HCT116 (cell line): ENCODE measurements at regions not wholly inside any gene's neighbourhood (a gene's known extent, or its start where the extent isn't known, plus 50 kb on each side); places are given as distances from the start of the nearest gene placed in this dataset.
"Not testable (repeated sequence)": the region's sequence is repeated elsewhere in the genome, so short reads cannot be mapped to it uniquely, and the experiment has no call there.

Experiments used
- ATAC-seq: fragments of 200-7000 bp; cut with Tn5 transposase; 2 replicates; pipeline ENCODE4 v1.9.1; 2020; ENCODE audit warnings: mild to moderate bottlenecking, moderate library complexity
- BruUV-seq: library from RNA; stranded (reverse); fragments of 400-500 nt; replicated peaks from 2 replicates; lab custom pipeline; 2021; lab: Mats Ljungman, UMichigan
- CTCF ChIA-PET: fragments of 300-600 bp; sonication (Branson Sonifier 250); formaldehyde crosslinking; loops from one replicate; lab custom pipeline; 2021; ENCODE audit warnings: antibody characterized with exemption; lab: Charles Lee
- POLR2A ChIA-PET: fragments of 300-600, 350-600 bp; sonication (Branson Sonifier 250); formaldehyde crosslinking; loops from one replicate; lab custom pipeline; 2021; ENCODE audit warnings: antibody characterized with exemption; lab: Charles Lee
- RAD21 ChIA-PET, 2 experiments: fragments of 300-600 bp; sonication (Branson Sonifier 250); formaldehyde crosslinking; loops; one replicate each; lab custom pipeline; 2023; ENCODE audit warnings: low total read pairs in 2 of 2; ENCODE audit not compliant: uncharacterized antibody in 2 of 2, unreplicated experiment in 2 of 2, low non-redundant PET in 1 of 2; lab: Charles Lee
- DNase-seq: peaks from one replicate; pipeline ENCODE4 v3.0.0-alpha.2; 2010; ENCODE audit warnings: low read depth, low spot score
- H2AFZ ChIP-seq: fragments of 200-600 bp; shearing (Covaris generic), sonication (generic); 2 replicates; pipeline ENCODE4 v1.6.1; 2017; ENCODE audit warnings: low read depth, mixed run types, mixed read lengths, antibody characterized with exemption, low read length; ENCODE audit not compliant: poor library complexity, severe bottlenecking
- H3K27ac ChIP-seq: 2 replicates; pipeline ENCODE4 v1.5.1; 2012; ENCODE audit warnings: low read depth, low read length
- H3K27me3 ChIP-seq: fragments of 200-600 bp; sonication (generic); 2 replicates; pipeline ENCODE4 v1.6.1; 2016; ENCODE audit warnings: mixed run types, low read length, mixed read lengths; ENCODE audit not compliant: insufficient read depth
- H3K36me3 ChIP-seq, 2 experiments: fragments of 200-500 bp in 1 of 2; fragments of 200-600 bp in 1 of 2; sonication (Bioruptor generic) in 1 of 2; sonication (generic) in 1 of 2; 2 replicates each; pipeline versions ENCODE4 v1.5.1 to v1.6.1; 2014 to 2016; ENCODE audit warnings: low read length in 2 of 2, inconsistent platforms in 1 of 2, mixed read lengths in 1 of 2, mixed run types in 1 of 2; ENCODE audit not compliant: insufficient read depth in 2 of 2, control insufficient read depth in 1 of 2
- H3K4me1 ChIP-seq, 2 experiments: fragments of 200-600 bp in 1 of 2; sonication (generic) in 1 of 2; 2 replicates each; pipeline versions ENCODE4 v1.5.1 to v1.6.1; 2012 to 2017; ENCODE audit warnings: low read length in 2 of 2, inconsistent platforms in 1 of 2, mild to moderate bottlenecking in 1 of 2, mixed read lengths in 1 of 2, mixed run types in 1 of 2, moderate library complexity in 1 of 2; ENCODE audit not compliant: insufficient read depth in 2 of 2, control insufficient read depth in 1 of 2
- H3K4me2 ChIP-seq: fragments of 200-600 bp; sonication (generic); 2 replicates; pipeline ENCODE4 v1.6.1; 2017; ENCODE audit warnings: mixed run types, low read length, mixed read lengths
- H3K4me3 ChIP-seq, 2 experiments: fragments of 200-600 bp in 1 of 2; sonication (generic) in 1 of 2; replicated peaks in 1 of 2; 2 replicates each; pipeline ENCODE4 v1.5.1; 2011 to 2016; ENCODE audit warnings: low read length in 2 of 2, control low read depth in 1 of 2, low read depth in 1 of 2, mild to moderate bottlenecking in 1 of 2, mixed read lengths in 1 of 2, mixed run types in 1 of 2
- H3K79me2 ChIP-seq: fragments of 200-600 bp; sonication (generic); 2 replicates; pipeline ENCODE4 v1.6.1; 2017; ENCODE audit warnings: mild to moderate bottlenecking, mixed run types, low read length, moderate library complexity, mixed read lengths; ENCODE audit not compliant: insufficient read depth
- H3K9ac ChIP-seq: fragments of 200-600 bp; sonication (generic); 2 replicates; pipeline ENCODE4 v1.6.1; 2016; ENCODE audit warnings: low read length, mixed read lengths
- H3K9me2 ChIP-seq: fragments of 200-600 bp; sonication (generic), shearing (Covaris generic); 2 replicates; pipeline ENCODE4 v1.6.1; 2017; ENCODE audit warnings: mixed run types, mild to moderate bottlenecking, moderate library complexity; ENCODE audit not compliant: insufficient read depth
- H3K9me3 ChIP-seq, 2 experiments: fragments of 200-500 bp in 1 of 2; fragments of 200-600 bp in 1 of 2; sonication (Bioruptor generic) in 1 of 2; sonication (generic) in 1 of 2; 2 replicates each; pipeline ENCODE4 v1.6.1; 2014 to 2017; ENCODE audit warnings: low read length in 2 of 2, mixed read lengths in 2 of 2, inconsistent platforms in 1 of 2, low read depth in 1 of 2, mild to moderate bottlenecking in 1 of 2, mixed run types in 1 of 2, moderate library complexity in 1 of 2; ENCODE audit not compliant: control insufficient read depth in 1 of 2, insufficient read depth in 1 of 2
- H4K20me1 ChIP-seq: fragments of 200-600 bp; sonication (generic), shearing (Covaris generic); 2 replicates; pipeline ENCODE4 v1.6.1; 2017; ENCODE audit warnings: mixed run types, mild to moderate bottlenecking, moderate library complexity; ENCODE audit not compliant: insufficient read depth
- CEBPB ChIP-seq: IDR thresholded peaks from 2 replicates; pipeline ENCODE4 v1.6.1; 2012; ENCODE audit warnings: low read depth
- CTCF ChIP-seq, 3 experiments: fragments of 200-600 bp in 1 of 3; sonication (generic) in 1 of 3; IDR thresholded peaks in 2 of 3; conservative IDR thresholded peaks in 1 of 3; 2 replicates each; pipeline ENCODE4 v1.5.1; 2012 to 2017; ENCODE audit warnings: low read depth in 2 of 3, low read length in 2 of 3, antibody characterized with exemption in 1 of 3, borderline replicate concordance in 1 of 3, control low read depth in 1 of 3, mild to moderate bottlenecking in 1 of 3, mixed read lengths in 1 of 3, mixed run types in 1 of 3, moderate library complexity in 1 of 3; ENCODE audit not compliant: insufficient read depth in 1 of 3
- ELF1 ChIP-seq: IDR thresholded peaks from 2 replicates; pipeline ENCODE4 v1.6.1; 2012; ENCODE audit warnings: low read depth, borderline replicate concordance
- FOSL1 ChIP-seq: IDR thresholded peaks from 2 replicates; pipeline ENCODE4 v1.6.1; 2012; ENCODE audit warnings: low read depth
- RAD21 ChIP-seq: IDR thresholded peaks from 2 replicates; pipeline ENCODE4 v1.6.1; 2012; ENCODE audit warnings: low read depth, mild to moderate bottlenecking
- SP1 ChIP-seq: IDR thresholded peaks from 2 replicates; pipeline ENCODE4 v1.6.1; 2012; ENCODE audit warnings: low read depth
- TCF7L2 ChIP-seq: IDR thresholded peaks from 2 replicates; pipeline ENCODE4 v1.7.0; 2011; ENCODE audit warnings: borderline replicate concordance, inconsistent platforms; ENCODE audit not compliant: insufficient read depth, insufficient read length; ENCODE audit errors: extremely low read depth
- intact Hi-C: fragments of 100-400 bp; cut with micrococcal nuclease; formaldehyde crosslinking; loops from 2 replicates; pipeline ENCODE4 v1.10.0; 2022

- intact Hi-C loops: no loop called here
- DNase-seq (no peak), ATAC-seq (no peak)
- Histone ChIP-seq H3K9me3 (no peaks in the 10 kb centered on the region), H3K4me2 (no peak overlapping the region), H3K9me2 (no peaks in the 10 kb centered on the region), H3K4me1 (no peaks in the 10 kb centered on the region), H3K9ac (no peak overlapping the region), H3K27me3 (no peaks in the 10 kb centered on the region), H3K36me3 (no peaks in the 10 kb centered on the region), H3K27ac (no peak overlapping the region), H3K4me3 (no peak overlapping the region), H4K20me1 (no peaks in the 10 kb centered on the region), H2AFZ (no peak overlapping the region), H3K79me2 (no peaks in the 10 kb centered on the region)
- RAD21 ChIA-PET: interaction anchor here in 1 of 2 experiments (0.6 kb wide), 1 partner anchor 218 kb away, joined by 3 read pairs; no protein-coding TSS in a partner anchor
- CTCF ChIA-PET: interaction anchor here (1.0 kb wide), 1 partner anchor 741 kb away, joined by 5 read pairs; no protein-coding TSS in a partner anchor
- TF ChIP-seq CEBPB: no peak
- no peak for TF ChIP-seq FOSL1
- no peak for TF ChIP-seq TCF7L2
- peak; percentile 71 for TF ChIP-seq RAD21
- peak; percentile 10 to 51 (median 35); a peak in 3 of 6 replicates for TF ChIP-seq CTCF (IDR thresholded peaks at IDR 0.05 in 2 of 3, conservative IDR thresholded peaks at IDR 0.05 in 1 of 3; ENCODE audit: borderline replicate concordance in 1 of 3, insufficient read depth in 1 of 3, low read depth in 2 of 3, low read length in 2 of 3)
- BruUV-seq: no TSS peak
- POLR2A ChIA-PET: no interaction called here
These were observed 155.3 kb downstream of the KCNRG start for GRCh38 chr13:50170447-50171037.

GRCh38 chr13:50171590-50172282, 156.5 kb downstream of the KCNRG start:
- DNase-seq (no peak), ATAC-seq (no peak)
- H3K9me3 ChIP-seq: no peaks in the 10 kb centered on the region
- ChIA-PET RAD21 (no interaction called here), POLR2A (no interaction called here), CTCF (no interaction called here)
- no peaks in the 10 kb centered on the region for H3K4me1 ChIP-seq
- H3K36me3 ChIP-seq: no peaks in the 10 kb centered on the region
- H3K9me2 ChIP-seq: no peaks in the 10 kb centered on the region
- no peaks in the 10 kb centered on the region for H4K20me1 ChIP-seq
- no peak overlapping the region for H3K27ac ChIP-seq
- no peak overlapping the region for H3K4me2 ChIP-seq
- no peaks in the 10 kb centered on the region for H3K79me2 ChIP-seq
- H3K27me3 ChIP-seq: no peaks in the 10 kb centered on the region
- H3K9ac ChIP-seq: no peak overlapping the region
- TF ChIP-seq SP1 (no peak), ELF1 (no peak)
- H2AFZ ChIP-seq: no peak overlapping the region
- intact Hi-C loops: no loop called here
- no TSS peak for BruUV-seq
- H3K4me3 ChIP-seq: no peak overlapping the region

GRCh38 chr13:50173045-50173444, 157.8 kb downstream of the KCNRG start:
- H3K79me2 ChIP-seq, DNase-seq, H3K9me2 ChIP-seq, H3K4me3 ChIP-seq, H4K20me1 ChIP-seq, H3K27me3 ChIP-seq, H3K4me1 ChIP-seq, intact Hi-C loops, H3K4me2 ChIP-seq, ATAC-seq, BruUV-seq, H3K9me3 ChIP-seq, CTCF ChIA-PET, H3K9ac ChIP-seq, H2AFZ ChIP-seq, H3K27ac ChIP-seq, POLR2A ChIA-PET, H3K36me3 ChIP-seq, RAD21 ChIA-PET: not testable (repeated sequence)
